ENCODE measurements at regions not wholly inside any gene's neighbourhood (a gene's known extent, or its start where the extent isn't known, plus 50 kb on each side); places are given as distances from the start of the nearest gene placed in this dataset.
"Not testable (repeated sequence)": the region's sequence is repeated elsewhere in the genome, so short reads cannot be mapped to it uniquely, and the experiment has no call there.

DNA sequence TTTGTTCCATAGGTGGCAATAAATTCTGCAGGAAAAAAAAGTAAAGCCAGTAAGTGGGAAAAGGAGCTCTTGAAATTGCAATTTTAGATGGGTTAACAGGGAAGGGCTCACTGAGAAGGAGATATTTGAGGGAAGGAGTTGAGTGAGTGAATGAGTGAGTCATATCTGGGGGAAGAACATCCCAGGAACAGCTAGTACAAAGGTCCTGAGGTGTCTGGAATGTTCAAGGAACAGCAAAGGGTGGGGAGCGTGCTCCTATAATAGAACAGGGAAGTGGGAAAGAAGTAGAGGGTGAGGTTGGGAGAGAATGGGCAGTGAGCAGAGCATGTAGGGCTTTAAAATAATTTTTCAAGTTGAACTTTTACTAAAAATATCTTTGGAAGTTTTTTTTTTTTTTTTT, 68.0 kb upstream of the PSME4 start:
- DNase-seq (ENCODE audit: low read depth), result no peak

DNA sequence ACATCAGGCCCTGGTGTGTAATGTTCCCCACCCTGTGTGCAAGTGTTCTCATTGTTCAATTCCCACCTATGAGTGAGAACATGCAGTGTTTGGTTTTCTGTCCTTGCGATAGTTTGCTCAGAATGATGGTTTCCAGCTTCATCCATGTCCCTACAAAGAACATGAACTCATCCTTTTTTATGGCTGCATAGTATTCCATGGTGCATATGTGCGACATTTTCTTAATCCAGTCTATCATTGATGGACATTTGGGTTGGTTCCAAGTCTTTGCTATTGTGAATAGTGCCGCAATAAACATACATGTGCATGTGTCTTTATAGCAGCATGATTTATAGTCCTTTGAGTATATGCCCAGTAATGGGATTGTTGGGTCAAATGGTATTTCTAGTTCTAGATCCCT, 60.5 kb upstream of the PSME4 start:
- not testable (repeated sequence) for DNase-seq (ENCODE audit: low read depth)

DNA sequence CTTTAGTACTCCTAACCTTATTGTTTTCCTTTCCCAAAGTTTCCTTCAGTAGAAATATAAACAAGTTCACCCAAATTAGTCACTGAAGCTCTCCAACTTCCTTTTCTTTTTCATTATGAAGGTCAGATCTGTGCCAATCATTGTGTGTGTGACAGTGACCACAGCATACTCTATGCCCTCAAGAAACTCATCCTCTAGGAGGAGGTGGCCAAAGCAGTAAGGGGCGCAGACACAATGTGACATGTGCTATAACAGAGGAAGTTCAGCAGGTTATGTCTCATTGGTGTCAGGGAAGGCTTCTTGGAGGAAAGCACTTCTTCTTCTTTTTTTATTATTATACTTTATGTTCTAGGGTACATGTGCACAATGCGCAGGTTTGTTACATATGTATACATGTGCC, 60.0 kb upstream of the PSME4 start:
- no peak for DNase-seq (ENCODE audit: low read depth)

DNA sequence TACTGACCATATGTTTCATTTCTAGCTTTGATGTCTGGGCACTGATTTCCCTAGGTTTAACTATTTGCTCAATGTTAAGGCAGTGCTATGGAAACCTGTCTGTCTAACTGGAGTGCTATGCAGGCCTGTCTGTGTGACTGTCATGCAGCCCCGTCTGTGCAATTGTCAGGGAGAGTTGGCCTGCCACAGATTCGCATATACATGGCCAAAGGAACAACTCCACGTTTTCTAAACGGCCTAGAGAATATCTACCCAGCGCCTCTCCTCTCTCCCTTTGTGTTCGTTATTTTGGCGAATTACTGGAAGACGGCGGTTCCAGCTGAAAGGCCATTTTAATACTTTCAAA, 59.6 kb upstream of the PSME4 start:
- DNase-seq (ENCODE audit: low read depth), result no peak

DNA sequence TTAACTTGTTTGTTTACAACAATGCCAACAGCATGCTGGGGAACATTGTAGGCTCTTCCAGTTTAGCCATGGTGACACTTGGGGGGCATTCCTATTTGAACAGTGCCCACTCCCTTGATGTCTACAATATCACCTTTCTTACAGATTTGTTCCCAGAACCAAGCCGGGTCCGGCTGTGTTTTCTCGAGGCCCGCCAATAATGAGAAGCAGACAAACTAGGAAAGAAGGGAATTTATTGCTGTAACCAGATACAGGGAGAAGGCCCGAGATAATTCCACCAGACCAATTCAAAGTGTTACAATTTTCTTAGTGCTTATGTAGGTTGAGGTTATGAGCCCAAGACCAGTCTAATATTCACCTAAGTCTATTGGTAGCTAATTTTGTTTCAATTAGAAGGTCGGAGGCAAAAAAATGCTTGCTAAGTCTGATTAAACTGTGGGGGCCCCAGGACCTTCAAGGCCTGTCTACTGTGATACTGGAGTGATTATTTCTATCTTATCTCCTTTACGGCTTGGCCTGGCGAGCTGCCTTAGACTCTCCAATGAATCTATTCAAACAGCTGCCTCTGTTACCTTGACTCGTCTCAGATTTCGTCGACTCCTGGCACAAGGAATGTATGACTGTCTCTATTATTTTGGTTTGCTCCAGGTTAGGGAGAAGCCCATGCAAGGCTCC, 59.1 kb upstream of the PSME4 start:
- DNase-seq (ENCODE audit: low read depth), result no peak

DNA sequence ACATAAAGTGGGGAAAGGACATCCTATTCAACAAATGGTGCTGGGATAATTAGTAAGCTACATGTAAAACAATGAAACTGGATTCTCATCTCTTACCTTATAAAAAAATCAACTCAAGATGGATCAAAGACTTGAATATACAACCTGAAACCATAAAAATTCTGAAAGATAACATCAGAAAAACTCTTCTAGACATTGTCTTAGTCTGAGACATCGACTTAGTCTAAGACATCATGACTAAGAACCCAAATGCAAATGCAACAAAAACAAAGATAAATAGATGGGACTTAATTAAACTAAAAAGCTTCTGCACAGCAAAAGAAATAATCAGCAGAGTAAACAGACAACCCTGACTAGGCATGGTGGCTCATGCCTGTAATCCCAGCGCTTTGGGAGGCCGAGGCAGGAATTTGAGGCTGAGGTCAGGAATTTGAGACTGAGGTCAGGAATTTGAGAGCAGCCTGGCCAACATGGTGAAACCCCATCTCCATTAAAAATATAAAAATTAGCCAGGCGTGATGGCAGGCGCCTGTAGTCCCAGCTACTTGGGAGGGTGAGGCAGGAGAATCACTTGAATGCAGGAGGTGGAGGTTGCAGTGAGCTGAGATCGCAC, 54.8 kb upstream of the PSME4 start:
- not testable (repeated sequence) for DNase-seq (ENCODE audit: low read depth)

DNA sequence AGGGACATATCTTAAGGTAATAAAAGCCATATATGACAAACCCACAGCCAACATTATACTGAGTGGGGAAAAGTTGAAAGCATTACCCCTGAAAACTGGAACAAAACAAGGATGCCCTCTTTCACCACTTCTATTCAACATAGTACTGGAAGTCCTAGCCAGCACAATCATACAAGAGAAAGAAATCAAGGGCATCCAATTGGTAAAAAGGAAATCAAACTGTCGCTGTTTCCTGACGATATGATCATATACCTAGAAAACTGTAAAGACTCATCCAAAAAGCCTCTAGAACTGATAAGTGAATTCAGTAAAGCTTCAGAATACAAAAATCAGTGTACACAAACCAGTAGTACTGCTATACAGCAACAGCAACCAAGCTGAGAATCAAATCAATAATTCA, 53.8 kb upstream of the PSME4 start:
- DNase-seq (ENCODE audit: low read depth), result no peak

DNA sequence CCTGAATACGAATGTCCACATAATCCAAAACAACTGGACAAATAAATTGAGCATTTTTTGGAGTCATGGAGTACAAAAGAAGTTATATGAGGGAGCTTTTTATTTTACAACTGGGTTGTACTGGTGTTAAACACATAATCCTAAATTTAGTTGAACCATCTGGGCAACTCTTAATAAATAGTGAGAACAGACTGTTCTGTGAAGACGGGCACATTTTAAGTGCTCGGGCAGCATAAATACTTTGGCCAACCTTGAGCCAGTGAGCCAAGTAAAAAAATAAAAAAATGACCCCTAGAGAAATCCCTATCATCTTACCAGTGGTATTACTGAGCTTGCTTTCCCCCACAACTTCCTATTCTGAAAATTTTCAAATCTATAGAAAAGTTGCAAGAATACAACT, 50.9 kb upstream of the PSME4 start:
- DNase-seq (ENCODE audit: low read depth), result no peak

DNA sequence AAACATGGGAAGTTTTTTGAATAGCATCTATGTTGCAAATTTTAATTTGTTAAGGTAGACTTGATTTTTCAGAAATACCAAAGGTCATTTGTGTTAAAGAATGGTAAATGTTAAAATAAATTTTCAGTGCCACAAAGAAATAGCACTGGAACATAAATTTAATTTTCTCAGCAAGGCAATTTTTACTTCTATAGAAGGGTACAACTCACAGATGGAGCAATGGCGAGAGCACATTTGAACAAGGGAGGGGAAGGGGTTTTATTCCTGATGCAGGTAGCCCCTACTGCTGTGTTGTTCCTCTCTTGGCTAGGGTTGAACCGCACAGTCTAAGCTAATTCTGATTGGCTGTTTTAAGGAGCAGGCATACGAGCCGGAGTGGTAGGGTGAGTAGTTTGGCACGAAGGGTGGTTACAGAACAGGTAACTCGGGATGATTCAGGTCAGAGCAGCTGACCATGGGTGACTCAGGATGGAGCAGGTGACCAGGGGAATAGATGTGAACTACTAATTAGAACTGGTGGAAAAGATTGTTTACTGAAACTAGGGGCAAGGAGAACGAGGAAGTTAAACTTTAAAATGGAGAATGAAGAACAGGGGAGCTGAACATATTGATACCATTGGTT, 50.1 kb upstream of the PSME4 start:
- no peak for DNase-seq (ENCODE audit: low read depth)

All from activated T-cell treated with anti-CD3 and anti-CD28 coated beads for 48 hours (primary cell).